Umbilical cord (tissue), 1 donor: ENCODE measurements at regions not wholly inside any gene's neighbourhood (a gene's known extent, or its start where the extent isn't known, plus 50 kb on each side); places are given as distances from the start of the nearest gene placed in this dataset.
"Not testable (repeated sequence)": the region's sequence is repeated elsewhere in the genome, so short reads cannot be mapped to it uniquely, and the experiment has no call there.

Source experiments
- DNase-seq: peaks from one replicate; pipeline ENCODE4 v3.0.0-alpha.2; 2015; ENCODE audit warnings: low spot score

DNA sequence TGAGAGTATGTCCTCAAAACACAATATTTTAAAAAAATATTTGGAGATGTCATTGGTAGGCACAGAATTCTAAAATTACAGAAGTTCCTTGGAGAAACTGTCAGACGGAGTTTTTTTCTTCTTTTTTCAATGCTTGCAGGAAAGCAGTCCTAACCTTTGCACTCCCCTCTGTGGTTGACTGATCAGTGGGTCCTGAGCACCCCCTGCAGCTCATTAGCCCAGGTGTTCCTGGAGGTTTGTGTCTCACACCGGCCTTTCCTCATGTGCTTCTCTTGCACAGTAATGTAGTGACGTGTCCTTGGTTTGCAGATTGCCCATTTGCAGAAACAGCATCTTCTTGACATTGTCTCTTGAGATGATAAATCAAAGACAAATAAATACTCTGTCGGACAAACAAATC, 513.0 kb downstream of the TMEM121 start:
- DNase-seq, result no peak

DNA sequence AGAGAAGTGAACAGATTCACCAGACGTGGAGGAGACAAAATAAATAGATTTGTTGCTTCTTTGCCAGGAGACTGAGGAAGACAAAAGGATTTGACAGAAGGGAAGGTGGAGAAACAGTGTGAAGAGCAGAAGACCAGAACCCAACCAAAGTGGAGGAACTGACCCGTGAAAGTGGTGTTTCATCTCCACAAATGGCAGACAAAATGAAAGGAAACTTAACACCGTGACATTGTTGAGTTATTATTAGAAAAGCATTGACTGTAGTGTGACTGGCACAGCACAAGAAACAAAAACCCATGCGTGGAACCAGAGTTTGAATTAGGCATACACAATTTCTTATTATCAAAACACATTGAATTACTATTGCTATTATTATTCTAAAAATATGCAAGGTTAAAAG, 518.1 kb downstream of the TMEM121 start:
- no peak for DNase-seq

DNA sequence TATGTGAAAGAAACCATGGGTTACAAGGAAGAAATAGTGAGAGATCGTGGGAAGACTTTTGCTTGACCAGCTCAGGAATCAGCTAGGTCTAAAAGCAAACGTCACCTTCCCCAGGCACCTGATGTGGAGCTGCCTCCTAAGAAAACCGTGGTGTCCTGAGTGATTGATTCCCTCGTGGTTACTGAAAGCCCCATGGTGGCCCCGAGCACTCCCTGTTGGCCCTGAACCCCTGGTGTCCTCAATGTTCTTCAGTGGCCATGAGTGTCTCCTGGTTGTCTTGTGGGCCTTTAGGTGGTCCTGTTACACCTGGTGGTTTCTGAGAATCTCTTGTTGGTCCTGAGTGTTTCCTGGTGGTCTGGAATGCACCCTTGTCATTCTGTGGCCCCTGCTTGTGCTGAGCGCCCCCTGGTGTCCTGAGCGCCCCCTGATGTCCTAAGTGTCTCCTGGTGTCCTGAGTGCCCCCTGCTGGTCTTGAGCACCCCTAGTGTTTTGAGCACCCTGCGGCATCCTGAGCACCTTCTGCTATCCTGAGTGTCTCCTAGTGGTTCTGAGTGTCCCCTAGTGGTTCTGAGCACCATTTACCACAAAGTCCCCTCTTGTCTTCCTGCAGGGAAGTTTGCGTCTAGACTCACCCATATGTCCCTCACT, 518.7 kb downstream of the TMEM121 start:
- no peak for DNase-seq

DNA sequence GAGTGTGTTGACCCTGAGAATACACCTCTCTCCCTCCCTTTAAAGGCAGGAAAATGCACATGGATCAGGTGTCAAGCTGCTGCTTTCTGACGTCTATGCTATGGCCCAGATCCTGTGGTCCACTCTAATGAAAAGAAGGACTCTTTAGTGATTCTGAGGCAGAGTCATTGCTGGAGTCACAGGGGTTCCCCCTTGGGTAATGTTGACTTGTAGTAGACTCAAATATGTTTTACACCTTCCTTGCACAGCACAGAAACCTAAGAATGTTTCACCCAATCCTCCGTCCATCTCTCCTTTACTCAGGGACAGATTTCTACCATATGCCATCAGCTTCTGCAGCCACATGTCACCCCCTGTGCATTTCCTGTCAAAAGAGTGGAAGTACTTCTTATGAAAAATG, 525.4 kb downstream of the TMEM121 start:
- no peak for DNase-seq

DNA sequence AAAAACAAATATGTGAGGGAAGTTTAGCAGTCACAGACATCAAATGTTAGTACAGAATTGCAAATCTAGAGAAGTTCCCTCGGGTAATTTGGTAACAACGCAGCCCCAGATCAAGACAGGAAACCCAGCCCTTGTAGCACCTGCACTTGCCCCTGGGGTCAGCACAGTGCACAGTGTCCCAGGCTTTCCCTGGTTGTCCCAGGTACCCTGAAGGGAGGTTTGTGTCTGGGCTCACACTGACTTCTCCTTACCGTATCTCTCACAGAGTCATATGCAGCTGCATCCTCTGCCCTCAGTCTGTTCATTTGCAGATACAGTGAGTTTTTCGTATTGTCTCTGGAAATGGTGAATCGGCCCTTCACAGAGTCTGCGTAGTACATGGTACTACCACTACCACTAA, 528.9 kb downstream of the TMEM121 start:
- DNase-seq, result no peak

DNA sequence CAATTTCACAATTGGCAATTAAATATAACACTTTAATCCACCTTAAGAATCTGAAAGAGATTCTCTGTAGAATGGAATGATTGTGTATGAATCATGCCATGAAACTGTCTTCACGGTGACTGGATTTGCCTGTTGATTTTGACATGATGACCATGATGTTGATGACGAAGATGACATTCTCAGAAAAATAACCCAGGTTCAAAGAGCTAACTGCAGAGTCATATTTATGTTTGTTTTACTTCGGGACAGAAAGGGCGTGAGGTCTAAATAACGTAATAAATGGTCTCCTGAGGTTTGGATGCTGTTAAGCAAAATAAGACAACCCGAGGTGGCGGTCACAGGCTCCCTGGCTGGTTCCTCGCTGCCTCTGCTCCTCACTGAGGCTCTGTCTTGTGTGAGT, 532.0 kb downstream of the TMEM121 start:
- DNase-seq, result no peak

DNA sequence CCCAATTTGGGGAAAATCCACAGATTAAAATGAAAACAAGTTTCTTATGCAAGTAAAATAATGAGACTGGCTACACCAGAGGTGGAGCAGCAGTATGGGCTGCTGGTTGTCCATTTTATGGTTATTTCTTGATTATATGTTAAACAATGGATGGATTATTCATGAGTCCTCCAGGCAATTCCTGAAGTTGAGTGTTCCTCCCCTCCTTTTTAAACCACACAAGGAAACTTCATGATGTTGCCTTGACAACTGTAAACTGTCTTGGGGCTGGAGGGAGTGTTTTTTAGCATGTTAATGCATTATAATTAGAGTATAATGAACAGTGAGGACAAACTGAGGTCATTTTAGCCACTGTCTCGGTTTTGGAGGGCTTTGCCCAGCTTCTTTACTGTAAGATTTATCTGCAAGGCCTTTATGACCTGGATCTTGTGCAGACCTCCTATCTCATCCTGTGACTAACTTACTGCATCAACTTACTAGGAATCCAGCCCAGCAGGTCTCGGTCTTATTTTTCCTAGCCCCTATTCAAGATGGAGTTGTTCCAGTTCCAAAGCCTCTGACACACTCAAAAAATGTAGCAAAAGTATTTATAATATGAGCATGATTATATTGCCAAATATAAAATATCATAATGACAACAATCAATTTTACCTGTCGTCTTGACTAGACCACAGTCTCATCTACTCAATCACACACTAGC, 534.0 kb downstream of the TMEM121 start:
- no peak for DNase-seq

DNA sequence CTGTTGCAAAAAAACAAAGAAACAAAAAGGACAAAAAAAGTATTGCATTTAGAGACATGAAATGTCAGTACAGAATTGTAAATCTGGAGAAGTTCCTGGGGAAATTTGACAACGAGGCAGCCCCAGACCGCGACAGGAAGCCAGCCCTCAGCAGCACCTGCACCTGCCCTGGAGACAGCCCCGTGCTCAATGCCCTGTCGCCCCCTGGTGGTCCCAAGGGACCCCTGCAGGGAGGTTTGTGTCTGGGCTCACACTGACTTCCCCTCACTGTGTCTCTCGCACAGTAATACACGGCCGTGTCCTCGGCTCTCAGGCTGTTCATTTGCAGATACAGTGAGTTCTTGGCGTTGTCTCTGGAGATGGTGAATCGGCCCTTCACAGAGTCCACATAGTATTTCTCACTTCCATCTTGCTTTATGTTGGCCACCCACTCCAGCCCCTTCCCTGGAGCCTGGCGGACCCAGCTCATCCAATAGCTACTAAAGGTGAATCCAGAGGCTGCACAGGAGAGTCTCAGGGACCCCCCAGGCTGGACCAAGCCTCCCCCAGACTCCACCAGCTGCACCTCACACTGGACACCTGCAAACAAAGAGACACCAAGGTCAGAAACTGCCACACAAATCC, 535.6 kb downstream of the TMEM121 start:
- not testable (repeated sequence) for DNase-seq

DNA sequence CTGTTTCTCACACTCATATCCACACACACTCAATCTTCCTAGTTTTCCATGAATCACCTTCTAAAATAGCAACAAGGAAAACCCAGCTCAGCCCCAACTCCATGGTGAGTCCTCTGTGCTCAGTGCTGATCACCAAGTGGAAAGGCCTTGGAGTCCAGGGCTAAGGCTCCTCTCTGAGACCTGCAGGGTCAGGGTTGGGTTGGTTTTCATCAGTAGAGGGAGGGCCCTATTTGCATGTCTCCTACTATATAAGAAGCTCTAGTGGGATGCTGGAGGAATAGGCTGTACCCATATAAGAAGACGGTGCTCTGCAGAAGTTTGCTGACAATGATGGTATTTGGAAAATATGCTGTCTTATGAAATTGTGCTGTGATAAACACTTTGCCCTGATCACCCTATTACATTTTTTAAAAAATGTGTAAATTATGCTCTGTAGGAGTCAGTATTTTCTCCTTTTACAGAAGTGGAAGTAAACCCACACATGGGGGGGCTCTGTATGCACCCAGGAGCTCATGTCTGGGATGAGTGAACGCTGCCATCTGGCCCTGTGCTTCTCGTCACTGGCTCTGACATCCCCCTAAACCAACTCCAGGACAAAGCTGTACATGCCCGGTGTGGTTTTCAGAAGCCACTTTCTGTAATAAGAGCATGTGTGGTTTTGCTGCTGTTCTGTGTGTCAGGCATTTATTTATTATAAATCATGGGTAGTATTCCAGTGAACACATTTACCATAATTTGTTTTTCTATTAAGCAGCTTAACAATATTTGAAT, 536.3 kb downstream of the TMEM121 start:
- no peak for DNase-seq

DNA sequence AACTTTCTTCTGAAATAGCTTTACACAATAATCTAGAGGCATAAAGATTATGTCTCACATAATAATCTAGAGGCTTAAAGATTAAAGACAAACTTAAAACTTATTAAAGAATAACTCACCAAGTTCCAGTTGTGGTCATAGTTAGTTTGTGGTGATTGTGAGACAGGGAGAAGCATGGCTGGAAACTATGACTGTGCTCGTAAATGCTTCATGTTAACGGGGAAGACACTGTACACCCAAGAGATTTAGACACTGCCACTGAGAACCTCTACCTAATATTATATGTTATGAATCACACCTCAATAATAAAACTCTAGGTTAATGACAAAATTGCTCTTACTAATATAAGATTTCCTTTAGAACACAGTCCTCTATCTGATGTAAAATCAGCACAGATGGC, 541.6 kb downstream of the TMEM121 start:
- no peak for DNase-seq

DNA sequence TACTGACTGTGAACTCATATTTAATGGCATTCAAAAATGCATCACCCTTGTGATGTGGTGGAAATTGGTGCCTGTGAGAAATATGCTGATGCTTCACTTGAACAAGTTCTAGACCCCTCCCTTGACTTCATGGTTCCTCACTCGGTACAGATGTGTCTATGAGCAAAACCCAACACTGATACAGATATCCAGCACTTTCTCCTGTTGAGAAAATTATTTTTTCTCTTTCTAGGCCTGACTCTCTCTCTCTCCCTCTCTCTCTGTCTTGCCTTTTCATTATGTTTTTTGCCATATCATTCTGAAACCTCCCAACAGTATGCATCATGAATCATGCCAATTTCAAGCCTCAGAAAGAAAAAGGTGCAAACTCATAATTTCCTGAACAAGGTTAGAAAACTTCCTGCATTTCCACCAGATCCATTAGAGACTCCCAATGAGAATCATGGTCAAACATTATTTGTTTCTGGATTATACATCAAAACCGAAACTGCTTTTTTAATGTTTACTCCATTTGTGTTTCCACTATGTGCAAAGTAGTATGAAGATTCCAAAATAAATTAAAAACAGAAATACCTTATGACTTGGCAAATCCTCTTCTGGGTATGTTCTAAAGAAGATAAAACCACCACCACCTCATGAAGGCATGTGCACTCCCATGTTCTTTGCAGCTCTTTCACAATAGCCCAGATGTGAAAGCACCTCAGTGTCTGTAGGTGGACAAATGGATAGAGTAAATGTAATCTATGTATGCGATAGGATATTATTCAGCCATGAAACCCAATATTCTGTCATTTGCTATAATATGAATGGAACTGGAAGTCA, 543.6 kb downstream of the TMEM121 start:
- DNase-seq, result no peak

DNA sequence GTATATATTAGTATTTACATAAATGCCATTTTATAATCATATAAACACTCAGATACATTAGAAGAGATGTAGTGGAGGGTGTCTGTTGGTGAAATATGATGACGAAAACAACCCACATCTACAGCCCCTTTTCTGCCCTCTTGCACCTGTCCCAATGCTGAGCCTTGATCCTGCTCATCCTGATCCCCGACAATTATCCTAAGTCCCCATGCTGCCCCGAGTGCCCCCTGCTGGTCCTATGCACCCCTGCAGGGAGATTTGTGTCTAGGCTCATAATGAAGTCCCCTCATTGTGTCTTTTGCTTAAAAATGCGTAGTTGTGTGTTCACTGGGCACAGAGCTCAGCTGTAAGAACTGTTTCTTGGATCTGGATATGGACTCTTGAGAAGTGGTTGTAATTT, 554.5 kb downstream of the TMEM121 start:
- DNase-seq, result no peak

DNA sequence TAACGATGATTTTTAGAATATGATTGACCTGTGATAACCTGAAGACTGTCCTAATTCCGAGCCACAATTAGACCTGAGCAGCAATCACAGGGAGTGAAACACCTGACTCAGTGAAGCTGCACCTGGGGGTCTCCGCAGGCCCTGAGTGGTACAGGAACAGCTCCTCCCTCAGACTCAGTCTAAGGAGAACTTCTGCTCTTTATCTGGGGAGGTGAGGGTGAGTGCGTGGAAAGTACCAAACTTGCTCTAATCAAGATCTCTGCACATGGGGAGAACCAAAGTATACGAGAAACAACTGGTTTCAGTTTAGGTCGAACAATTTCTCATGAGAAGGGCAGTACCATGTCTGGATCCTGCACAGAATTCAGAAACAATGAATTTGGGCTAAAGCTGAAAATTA, 555.3 kb downstream of the TMEM121 start:
- not testable (repeated sequence) for DNase-seq

DNA sequence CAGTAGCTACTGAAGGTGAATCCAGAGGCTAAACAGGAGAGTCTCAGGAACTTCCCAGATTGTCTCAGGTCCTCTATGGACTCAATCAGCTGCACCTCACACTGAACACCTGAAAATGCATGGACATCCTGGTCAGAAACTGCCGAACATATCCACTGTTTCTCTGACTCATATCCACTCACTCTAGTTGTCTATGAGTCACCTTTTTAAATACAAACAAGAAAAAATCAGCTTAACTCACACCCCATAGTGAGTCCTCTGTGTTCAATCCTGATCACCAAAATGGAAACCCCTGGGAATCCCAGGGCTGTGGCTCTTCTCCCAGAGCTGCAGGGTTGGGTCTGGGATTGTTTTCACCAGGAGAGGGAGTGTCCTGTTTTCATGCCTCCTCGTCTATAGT, 556.7 kb downstream of the TMEM121 start:
- no peak for DNase-seq

DNA sequence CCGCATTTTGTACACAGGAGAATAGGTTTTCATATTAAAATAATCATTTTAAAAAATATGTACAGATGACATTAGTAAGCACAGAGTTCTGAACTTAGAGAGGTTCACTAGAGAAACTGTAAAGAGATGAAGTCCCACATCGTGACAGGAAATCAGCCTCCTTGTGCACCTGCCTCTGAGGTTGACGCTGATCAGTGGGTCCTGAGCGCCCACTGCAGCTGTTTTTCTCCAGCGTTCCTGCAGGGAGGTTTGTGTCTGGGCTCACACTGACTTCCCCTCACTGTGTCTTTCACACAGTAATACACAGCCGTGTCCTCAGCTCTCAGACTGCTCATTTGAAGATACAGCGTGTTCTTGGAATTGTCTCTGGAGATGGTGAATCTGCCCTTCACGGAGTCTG, 561.5 kb downstream of the TMEM121 start:
- DNase-seq, result no peak

DNA sequence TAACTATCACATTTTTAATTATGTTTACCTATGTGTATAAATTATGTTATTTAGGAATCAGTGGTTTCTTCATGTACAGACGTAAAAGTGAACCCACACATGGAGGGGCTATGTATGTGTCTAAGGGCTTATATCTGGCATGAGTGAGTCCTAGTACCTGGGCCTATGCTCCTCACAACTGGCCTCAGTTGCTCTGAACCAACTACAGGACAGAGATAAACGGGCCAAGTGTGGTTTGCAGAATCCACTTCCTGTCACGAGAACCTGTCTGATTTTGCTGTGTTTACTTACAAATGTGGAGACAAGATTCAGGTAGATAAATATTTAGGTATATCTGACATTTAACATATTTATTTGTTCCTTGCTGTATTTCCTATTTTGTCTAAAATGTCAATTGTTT, 562.5 kb downstream of the TMEM121 start:
- DNase-seq, result not testable (repeated sequence)

DNA sequence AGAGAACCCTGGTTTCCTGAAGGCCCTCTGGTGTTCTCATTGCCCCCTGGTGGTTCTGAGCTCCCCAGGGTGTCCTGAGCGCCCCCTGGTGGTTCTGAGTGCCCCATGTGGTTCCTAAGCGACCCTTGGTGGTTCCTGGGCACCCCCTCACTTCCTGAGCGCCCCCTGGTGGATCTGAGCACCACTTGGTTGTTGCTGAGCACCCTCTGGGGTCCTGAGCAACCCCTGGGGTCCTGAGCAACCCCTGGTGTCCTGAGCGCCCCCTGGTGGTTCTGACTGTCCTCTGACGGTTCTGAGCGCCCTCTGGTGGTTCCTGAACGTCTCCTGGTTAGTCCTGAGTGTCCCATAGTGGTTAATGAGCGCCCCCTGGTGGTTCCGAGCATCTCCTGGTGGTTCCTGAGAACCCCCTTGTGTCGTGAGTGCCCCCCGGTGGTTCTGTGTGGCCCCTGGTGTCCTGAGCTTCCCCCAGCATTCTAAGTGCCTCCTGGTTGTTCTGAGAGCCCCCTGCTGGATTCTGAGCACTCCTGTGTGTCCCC, 568.3 kb downstream of the TMEM121 start:
- DNase-seq, result no peak

DNA sequence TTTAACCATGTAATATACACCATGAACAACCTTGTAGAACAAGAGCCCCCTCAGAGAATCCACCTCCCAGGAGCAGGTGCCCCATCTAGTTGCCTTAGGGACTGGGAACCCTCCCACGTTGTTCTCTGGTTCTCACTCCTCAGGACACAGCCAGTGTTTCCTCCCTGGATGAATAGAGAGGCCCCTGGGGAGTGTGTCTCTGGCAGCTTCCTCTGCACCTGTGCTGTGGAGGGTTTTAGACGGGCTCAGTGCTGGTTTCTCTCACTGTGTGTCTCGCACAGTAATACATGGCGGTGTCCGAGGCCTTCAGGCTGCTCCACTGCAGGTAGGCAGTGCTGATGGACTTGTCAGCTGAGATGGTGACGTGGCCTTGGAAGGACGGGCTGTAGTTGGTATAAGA, 581.3 kb downstream of the TMEM121 start:
- no peak for DNase-seq

DNA sequence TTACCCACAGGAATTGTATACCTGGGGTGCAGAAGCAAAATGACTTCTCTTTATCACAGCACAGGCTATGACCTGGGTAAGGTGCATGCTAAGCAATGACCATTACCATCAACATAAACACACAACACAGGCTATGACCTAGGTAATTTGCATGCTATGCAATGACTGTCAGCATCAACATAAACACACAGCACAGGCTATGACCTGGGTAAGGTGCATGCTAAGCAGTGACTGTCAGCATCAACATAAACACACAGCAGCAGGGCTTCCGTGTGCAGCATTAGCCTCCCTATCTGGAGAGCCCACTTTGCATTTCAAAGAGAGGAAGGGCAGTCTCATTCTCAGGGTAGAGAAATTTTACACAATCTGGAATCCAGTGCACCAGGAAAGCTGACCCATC, 583.0 kb downstream of the TMEM121 start:
- no peak for DNase-seq

DNA sequence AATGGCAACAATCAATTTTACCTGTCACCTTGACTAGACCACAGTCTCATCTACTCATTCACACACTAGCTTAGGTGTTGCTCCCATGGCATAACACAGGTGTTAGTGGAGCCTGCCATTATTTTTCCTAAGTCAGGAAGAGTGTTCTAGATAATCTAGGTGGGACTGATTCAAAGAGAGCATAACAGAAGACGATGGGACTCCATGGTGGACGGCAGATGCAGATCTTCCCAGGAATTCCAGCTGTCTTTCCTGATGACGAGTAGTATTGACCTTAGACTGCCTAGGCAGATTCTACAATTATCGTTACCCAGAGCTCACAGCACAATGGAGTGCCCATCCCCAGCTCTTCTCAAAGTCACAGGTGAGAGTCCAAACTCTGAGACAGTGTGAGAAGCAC, 589.0 kb downstream of the TMEM121 start:
- DNase-seq, result no peak

DNA sequence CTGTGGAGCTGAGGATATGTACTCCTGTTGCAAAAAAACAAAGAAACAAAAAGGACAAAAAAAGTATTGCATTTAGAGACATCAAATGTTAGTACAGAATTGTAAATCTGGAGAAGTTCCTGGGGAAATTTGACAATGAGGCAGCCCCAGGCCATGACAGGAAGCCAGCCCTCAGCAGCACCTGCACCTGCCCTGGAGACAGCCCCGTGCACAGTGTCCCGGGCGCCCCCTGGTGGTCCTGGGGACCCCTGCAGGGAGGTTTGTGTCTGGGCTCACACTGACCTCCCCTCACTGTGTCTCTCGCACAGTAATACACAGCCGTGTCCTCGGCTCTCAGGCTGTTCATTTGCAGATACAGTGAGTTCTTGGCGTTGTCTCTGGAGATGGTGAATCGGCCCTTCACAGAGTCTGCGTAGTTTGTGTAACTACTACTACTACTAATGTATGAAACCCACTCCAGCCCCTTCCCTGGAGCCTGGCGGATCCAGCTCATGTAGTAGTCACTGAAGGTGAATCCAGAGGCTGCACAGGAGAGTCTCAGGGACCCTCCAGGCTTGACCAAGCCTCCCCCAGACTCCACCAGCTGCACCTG, 590.1 kb downstream of the TMEM121 start:
- not testable (repeated sequence) for DNase-seq
